ENCODE measurements at regions not wholly inside any gene's neighbourhood (a gene's known extent, or its start where the extent isn't known, plus 50 kb on each side); places are given as distances from the start of the nearest gene placed in this dataset.

GRCh38 chr6:14701946-14702345 is 543.9 kb upstream of the JARID2 start:
- no peak overlapping the region for H2AFZ ChIP-seq (ENCODE audit: low read length)
- H3K4me2 ChIP-seq (ENCODE audit: low read length), result no peak overlapping the region
- H3K9me2 ChIP-seq (ENCODE audit: insufficient read depth, low read length), result no peaks in the 10 kb centered on the region
- TF ChIP-seq EZH2phosphoT487 (IDR thresholded peaks at IDR 0.05; ENCODE audit: borderline replicate concordance, low read depth, low read length), result no peak
- no peak for TF ChIP-seq CTCF (conservative IDR thresholded peaks at IDR 0.05; ENCODE audit: low read length)
- H4K20me1 ChIP-seq (ENCODE audit: insufficient read depth, low read length), result no peaks in the 10 kb centered on the region
- no peaks in the 10 kb centered on the region for H3K4me1 ChIP-seq (ENCODE audit: insufficient read depth, low read length, poor library complexity, severe bottlenecking)
- H3K36me3 ChIP-seq (ENCODE audit: insufficient read depth, low read length), result no peaks in the 10 kb centered on the region
- no TSS peak for BruUV-seq (replicated peaks)
- H3K27ac ChIP-seq (ENCODE audit: low read depth, low read length, poor library complexity, severe bottlenecking), result no peak overlapping the region
- no peak overlapping the region for H3K4me3 ChIP-seq (ENCODE audit: low read depth, low read length, poor library complexity, severe bottlenecking)
- ChIA-PET POLR2A (interaction anchor here (1.0 to 1.5 kb wide), 5 partner anchors 13 to 65 kb away, joined by 3 read pairs; no protein-coding TSS in a partner anchor), CTCF (ENCODE audit: unreplicated experiment) (no interaction called here)
- intact Hi-C loops (cut with micrococcal nuclease; ENCODE audit: unreplicated experiment), result no loop called here
- H3K9me3 ChIP-seq (ENCODE audit: low read length), result peaks cover 9% of the 10 kb centered on the region; the same call in 1 of the 2 replicates
- H3K79me2 ChIP-seq (ENCODE audit: insufficient read depth, low read depth, low read length), result no peaks in the 10 kb centered on the region
- DNase-seq (ENCODE audit: low spot score), result no peak

GRCh38 chr6:14702678-14703077 is 543.2 kb upstream of the JARID2 start:
- H2AFZ ChIP-seq (ENCODE audit: low read length), result no peak overlapping the region
- intact Hi-C loops (cut with micrococcal nuclease; ENCODE audit: unreplicated experiment), result no loop called here
- TF ChIP-seq CTCF (conservative IDR thresholded peaks at IDR 0.05; ENCODE audit: low read length), result no peak
- no peak for TF ChIP-seq EZH2phosphoT487 (IDR thresholded peaks at IDR 0.05; ENCODE audit: borderline replicate concordance, low read depth, low read length)
- H3K4me3 ChIP-seq (ENCODE audit: low read depth, low read length, poor library complexity, severe bottlenecking), result no peak overlapping the region
- ChIA-PET CTCF (ENCODE audit: unreplicated experiment) (no interaction called here), POLR2A (interaction anchor here (0.6 to 1.5 kb wide), 3 partner anchors 12 to 486 kb away, joined by 3 read pairs; no protein-coding TSS in a partner anchor)
- H3K27ac ChIP-seq (ENCODE audit: low read depth, low read length, poor library complexity, severe bottlenecking), result no peak overlapping the region
- H3K4me1 ChIP-seq (ENCODE audit: insufficient read depth, low read length, poor library complexity, severe bottlenecking), result no peaks in the 10 kb centered on the region
- H3K79me2 ChIP-seq (ENCODE audit: insufficient read depth, low read depth, low read length), result no peaks in the 10 kb centered on the region
- no peak for DNase-seq (ENCODE audit: low spot score)
- no peaks in the 10 kb centered on the region for H3K9me2 ChIP-seq (ENCODE audit: insufficient read depth, low read length)
- BruUV-seq (replicated peaks), result no TSS peak
- no peak overlapping the region for H3K4me2 ChIP-seq (ENCODE audit: low read length)
- no peaks in the 10 kb centered on the region for H3K36me3 ChIP-seq (ENCODE audit: insufficient read depth, low read length)
- H4K20me1 ChIP-seq (ENCODE audit: insufficient read depth, low read length), result no peaks in the 10 kb centered on the region
- peaks cover 9% of the 10 kb centered on the region; the same call in 1 of the 2 replicates for H3K9me3 ChIP-seq (ENCODE audit: low read length)

DNA sequence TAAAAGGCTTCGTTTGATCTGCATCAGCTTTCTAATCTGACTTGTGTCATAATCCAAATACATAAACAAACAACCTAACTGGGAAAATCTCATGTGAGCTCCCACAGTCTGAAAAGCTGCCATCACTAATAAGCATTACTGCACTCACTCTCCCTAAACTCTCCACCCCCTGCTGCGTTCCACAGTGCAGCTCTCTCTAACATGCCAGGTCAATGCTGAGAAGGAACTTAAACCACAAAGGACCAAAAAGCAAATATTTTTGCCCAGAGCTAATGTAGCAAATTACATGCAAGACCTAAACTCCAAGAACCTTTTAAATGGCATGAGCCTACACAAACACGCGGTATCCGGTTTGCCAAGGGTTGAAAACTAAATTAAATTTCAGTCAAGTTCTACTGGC is 542.3 kb upstream of the JARID2 start:
- Histone ChIP-seq H4K20me1 (ENCODE audit: insufficient read depth, low read length) (no peaks in the 10 kb centered on the region), H3K4me2 (ENCODE audit: low read length) (no peak overlapping the region), H3K9me3 (ENCODE audit: low read length) (peaks cover 9% of the 10 kb centered on the region; the same call in 1 of the 2 replicates), H3K79me2 (ENCODE audit: insufficient read depth, low read depth, low read length) (no peaks in the 10 kb centered on the region), H3K36me3 (ENCODE audit: insufficient read depth, low read length) (no peaks in the 10 kb centered on the region), H3K27ac (ENCODE audit: low read depth, low read length, poor library complexity, severe bottlenecking) (no peak overlapping the region), H3K9me2 (ENCODE audit: insufficient read depth, low read length) (no peaks in the 10 kb centered on the region), H3K4me3 (ENCODE audit: low read depth, low read length, poor library complexity, severe bottlenecking) (no peak overlapping the region), H3K4me1 (ENCODE audit: insufficient read depth, low read length, poor library complexity, severe bottlenecking) (no peaks in the 10 kb centered on the region), H2AFZ (ENCODE audit: low read length) (no peak overlapping the region)
- no TSS peak for BruUV-seq (replicated peaks)
- intact Hi-C loops (cut with micrococcal nuclease; ENCODE audit: unreplicated experiment), result no loop called here
- ChIA-PET CTCF (ENCODE audit: unreplicated experiment) (interaction anchor here (0.6 kb wide), 1 partner anchor 111 kb away, joined by 3 read pairs; no protein-coding TSS in a partner anchor), POLR2A (interaction anchor here (0.6 to 0.7 kb wide), 3 partner anchors 31 to 563 kb away, joined by 3 read pairs; no protein-coding TSS in a partner anchor)
- no peak for DNase-seq (ENCODE audit: low spot score)
- TF ChIP-seq EZH2phosphoT487 (IDR thresholded peaks at IDR 0.05; ENCODE audit: borderline replicate concordance, low read depth, low read length) (no peak), CTCF (conservative IDR thresholded peaks at IDR 0.05; ENCODE audit: low read length) (no peak)
